Smooth muscle cell (in vitro differentiated cells): ENCODE measurements at regions not wholly inside any gene's neighbourhood (a gene's known extent, or its start where the extent isn't known, plus 50 kb on each side); places are given as distances from the start of the nearest gene placed in this dataset.
"Not testable (repeated sequence)": the region's sequence is repeated elsewhere in the genome, so short reads cannot be mapped to it uniquely, and the experiment has no call there.

Experiments used
- DNase-seq: peaks from one replicate; lab custom pipeline; 2025; ENCODE audit not compliant: unreplicated experiment; lab: John Stamatoyannopoulos, UW
- H2AFZ ChIP-seq: fragments of 200-600 bp; sonication (generic); 2 replicates; pipeline ENCODE4 v1.6.0; 2016; ENCODE audit warnings: antibody characterized with exemption, low read depth, mild to moderate bottlenecking
- H3F3A ChIP-seq: fragments of 200-600 bp; sonication (generic); 2 replicates; pipeline ENCODE4 v1.6.0; 2017; ENCODE audit warnings: antibody characterized with exemption, low read depth
- H3K27ac ChIP-seq: fragments of 200-600 bp; sonication (generic); 2 replicates; pipeline ENCODE4 v1.5.1; 2016; ENCODE audit warnings: low read depth, mild to moderate bottlenecking
- H3K27me3 ChIP-seq: fragments of 200-600 bp; sonication (generic); 2 replicates; pipeline ENCODE4 v1.6.1; 2016; ENCODE audit warnings: low read depth, mild to moderate bottlenecking
- H3K36me3 ChIP-seq: fragments of 200-600 bp; sonication (generic); 2 replicates; pipeline ENCODE4 v1.5.1; 2016; ENCODE audit warnings: low read depth
- H3K4me1 ChIP-seq: fragments of 200-600 bp; sonication (generic); 2 replicates; pipeline ENCODE4 v1.5.1; 2016; ENCODE audit warnings: low read depth
- H3K4me2 ChIP-seq: fragments of 200-600 bp; sonication (generic); 2 replicates; pipeline ENCODE4 v1.6.0; 2016; ENCODE audit warnings: mild to moderate bottlenecking
- H3K4me3 ChIP-seq: fragments of 200-600 bp; sonication (generic); 2 replicates; pipeline ENCODE4 v1.5.1; 2016; ENCODE audit warnings: mild to moderate bottlenecking
- H3K79me2 ChIP-seq: fragments of 200-600 bp; sonication (generic); 2 replicates; pipeline ENCODE4 v1.6.0; 2016; ENCODE audit warnings: low read depth, mild to moderate bottlenecking
- H3K9ac ChIP-seq: fragments of 200-600 bp; sonication (generic); 2 replicates; pipeline ENCODE4 v1.6.0; 2016; ENCODE audit warnings: low read depth
- H3K9me3 ChIP-seq: fragments of 200-600 bp; sonication (generic); replicated peaks from 2 replicates; pipeline ENCODE4 v1.5.1; 2016; ENCODE audit warnings: low read depth
- H4K20me1 ChIP-seq: fragments of 200-600 bp; sonication (generic); 2 replicates; pipeline ENCODE4 v1.6.0; 2016; ENCODE audit warnings: low read depth
- CTCF ChIP-seq: fragments of 200-600 bp; sonication (generic); IDR thresholded peaks from 2 replicates; pipeline ENCODE4 v1.5.1; 2017; ENCODE audit warnings: borderline replicate concordance, mild to moderate bottlenecking, antibody characterized with exemption; ENCODE audit not compliant: insufficient read depth, poor library complexity, severe bottlenecking
- WGBS: methylation state at CpG from one replicate; pipeline ENCODE4 v1.1.7; 2016; ENCODE audit warnings: low lambda C conversion rate; 5-methylcytosine and 5-hydroxymethylcytosine counted together

GRCh38 chrX:109782994-109783700, 50.1 kb upstream of the ACSL4 start:
- no peak for DNase-seq
- Histone ChIP-seq H3K27me3 (no peaks in the 10 kb centered on the region), H3F3A (no peaks in the 10 kb centered on the region), H3K9me3 (no peaks in the 10 kb centered on the region), H2AFZ (no peak overlapping the region), H3K27ac (no peak overlapping the region), H4K20me1 (no peaks in the 10 kb centered on the region), H3K4me2 (no peak overlapping the region), H3K4me3 (no peak overlapping the region), H3K36me3 (no peaks in the 10 kb centered on the region), H3K9ac (no peak overlapping the region), H3K79me2 (no peaks in the 10 kb centered on the region), H3K4me1 (no peaks in the 10 kb centered on the region)
- WGBS = 76% methylated on average over 6 of the region's 6 CpGs
- TF ChIP-seq CTCF = no peak

- H3F3A ChIP-seq = no peaks in the 10 kb centered on the region
- no peak overlapping the region for H3K9ac ChIP-seq
- DNase-seq = no peak
- H3K4me3 ChIP-seq = no peak overlapping the region
- no peaks in the 10 kb centered on the region for H3K36me3 ChIP-seq
- H2AFZ ChIP-seq = no peak overlapping the region
- no peaks in the 10 kb centered on the region for H4K20me1 ChIP-seq
- no peak overlapping the region for H3K4me2 ChIP-seq
- no peaks in the 10 kb centered on the region for H3K79me2 ChIP-seq
- no peaks in the 10 kb centered on the region for H3K27me3 ChIP-seq
- no peaks in the 10 kb centered on the region for H3K4me1 ChIP-seq
- WGBS = 77% methylated on average over 5 of the region's 5 CpGs
- H3K9me3 ChIP-seq = no peaks in the 10 kb centered on the region
- no peak for TF ChIP-seq CTCF
- H3K27ac ChIP-seq = no peak overlapping the region
Observed at GRCh38 chrX:109783701-109784079, 50.6 kb upstream of the ACSL4 start.

- Histone ChIP-seq H4K20me1 (no peaks in the 10 kb centered on the region), H3K4me2 (no peak overlapping the region), H3F3A (no peaks in the 10 kb centered on the region), H3K4me3 (no peak overlapping the region), H3K27ac (no peak overlapping the region), H3K79me2 (no peaks in the 10 kb centered on the region), H3K36me3 (no peaks in the 10 kb centered on the region), H2AFZ (no peak overlapping the region), H3K9ac (no peak overlapping the region), H3K9me3 (no peaks in the 10 kb centered on the region), H3K4me1 (no peaks in the 10 kb centered on the region), H3K27me3 (no peaks in the 10 kb centered on the region)
- no peak for TF ChIP-seq CTCF
- 81% methylated on average over 4 of the region's 4 CpGs for WGBS
- DNase-seq = no peak
Observed at GRCh38 chrX:109785053-109785452, 52.0 kb upstream of the ACSL4 start.

GRCh38 chrX:109790511-109790910, 57.5 kb upstream of the ACSL4 start:
- H3K9ac ChIP-seq, H3K36me3 ChIP-seq, H3K4me3 ChIP-seq, H4K20me1 ChIP-seq, H3K9me3 ChIP-seq, H3F3A ChIP-seq, H3K79me2 ChIP-seq, H3K27ac ChIP-seq, H3K27me3 ChIP-seq, H3K4me1 ChIP-seq, H3K4me2 ChIP-seq, H2AFZ ChIP-seq, DNase-seq: not testable (repeated sequence)
- 94% methylated on average over 7 of the region's 7 CpGs for WGBS
